Liver (tissue), 3 donors: ENCODE measurements at regions not wholly inside any gene's neighbourhood (a gene's known extent, or its start where the extent isn't known, plus 50 kb on each side); places are given as distances from the start of the nearest gene placed in this dataset.

Experiments used
- HNF4A ChIP-seq, 2 donors: conservative IDR thresholded peaks; 2 replicates each; pipeline ENCODE4 v1.6.1; 2016; ENCODE audit warnings: antibody characterized with exemption in 2 of 2, mild to moderate bottlenecking in 2 of 2
- TF ChIP-seq, protein P1 (sequence below): fragments of 150-350 bp; IDR thresholded peaks from 2 replicates; pipeline ENCODE4 v1.5.1; 2017; ENCODE audit warnings: improper control_type of control experiment, low read depth, low read length; ENCODE audit not compliant: missing input control
- donor health status: healthy.
- donor health status: healthy.

DNA sequence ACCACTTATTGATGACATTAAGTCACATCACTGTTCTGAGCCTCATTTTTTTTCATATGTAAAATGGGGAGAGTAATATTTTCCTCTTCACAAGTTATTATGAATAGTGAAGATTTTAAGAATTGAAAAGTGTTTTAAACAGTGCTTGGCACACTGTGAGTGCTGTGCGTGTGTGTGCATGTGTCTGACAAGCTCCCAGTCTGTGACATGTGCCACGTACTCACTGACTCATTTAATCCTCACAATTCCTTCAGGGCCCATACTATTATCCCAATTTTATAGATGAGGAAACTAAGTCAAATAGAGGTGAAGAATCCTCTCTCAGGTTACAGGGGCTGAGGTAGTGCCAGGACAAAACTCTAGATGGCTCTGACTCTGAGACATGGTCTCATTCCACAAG, 114.1 kb upstream of the NWD2 start:
- TF ChIP-seq, protein P1, sequence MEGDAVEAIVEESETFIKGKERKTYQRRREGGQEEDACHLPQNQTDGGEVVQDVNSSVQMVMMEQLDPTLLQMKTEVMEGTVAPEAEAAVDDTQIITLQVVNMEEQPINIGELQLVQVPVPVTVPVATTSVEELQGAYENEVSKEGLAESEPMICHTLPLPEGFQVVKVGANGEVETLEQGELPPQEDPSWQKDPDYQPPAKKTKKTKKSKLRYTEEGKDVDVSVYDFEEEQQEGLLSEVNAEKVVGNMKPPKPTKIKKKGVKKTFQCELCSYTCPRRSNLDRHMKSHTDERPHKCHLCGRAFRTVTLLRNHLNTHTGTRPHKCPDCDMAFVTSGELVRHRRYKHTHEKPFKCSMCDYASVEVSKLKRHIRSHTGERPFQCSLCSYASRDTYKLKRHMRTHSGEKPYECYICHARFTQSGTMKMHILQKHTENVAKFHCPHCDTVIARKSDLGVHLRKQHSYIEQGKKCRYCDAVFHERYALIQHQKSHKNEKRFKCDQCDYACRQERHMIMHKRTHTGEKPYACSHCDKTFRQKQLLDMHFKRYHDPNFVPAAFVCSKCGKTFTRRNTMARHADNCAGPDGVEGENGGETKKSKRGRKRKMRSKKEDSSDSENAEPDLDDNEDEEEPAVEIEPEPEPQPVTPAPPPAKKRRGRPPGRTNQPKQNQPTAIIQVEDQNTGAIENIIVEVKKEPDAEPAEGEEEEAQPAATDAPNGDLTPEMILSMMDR, result no peak
- TF ChIP-seq HNF4A (conservative IDR thresholded peaks at IDR 0.05), result no peak
